GM23248 (cell line): ENCODE measurements at regions not wholly inside any gene's neighbourhood (a gene's known extent, or its start where the extent isn't known, plus 50 kb on each side); places are given as distances from the start of the nearest gene placed in this dataset.

Experiments used
- DNase-seq: peaks from one replicate; pipeline ENCODE4 v3.0.0-alpha.2; 2015
- H2AFZ ChIP-seq: fragments of 200-600 bp; sonication (generic); 2 replicates; pipeline ENCODE4 v1.6.1; 2016; ENCODE audit warnings: antibody characterized with exemption
- H3F3A ChIP-seq: fragments of 200-600 bp; sonication (generic); 2 replicates; pipeline ENCODE4 v1.6.1; 2016; ENCODE audit warnings: mild to moderate bottlenecking, antibody characterized with exemption, mixed run types; ENCODE audit not compliant: insufficient read depth
- H3K27ac ChIP-seq: fragments of 200-600 bp; sonication (generic); 2 replicates; pipeline ENCODE4 v1.5.1; 2016; ENCODE audit warnings: mild to moderate bottlenecking
- H3K27me3 ChIP-seq: fragments of 200-600 bp; sonication (generic); replicated peaks from 2 replicates; pipeline ENCODE4 v1.6.1; 2016; ENCODE audit warnings: mild to moderate bottlenecking; ENCODE audit not compliant: insufficient read depth
- H3K36me3 ChIP-seq: fragments of 200-600 bp; sonication (generic); 2 replicates; pipeline ENCODE4 v1.6.1; 2016; ENCODE audit warnings: low read depth, mild to moderate bottlenecking
- H3K4me1 ChIP-seq: fragments of 200-600 bp; sonication (generic); 2 replicates; pipeline ENCODE4 v1.6.1; 2016; ENCODE audit warnings: mild to moderate bottlenecking; ENCODE audit not compliant: insufficient read depth
- H3K4me2 ChIP-seq: fragments of 200-600 bp; sonication (generic); one replicate; pipeline ENCODE4 v1.6.1; 2016; ENCODE audit warnings: mild to moderate bottlenecking; ENCODE audit not compliant: unreplicated experiment
- H3K4me3 ChIP-seq: fragments of 200-600 bp; sonication (generic); 2 replicates; pipeline ENCODE4 v1.5.1; 2016; ENCODE audit warnings: mild to moderate bottlenecking
- H3K79me2 ChIP-seq: fragments of 200-600 bp; sonication (generic); 2 replicates; pipeline ENCODE4 v1.6.1; 2016; ENCODE audit warnings: mild to moderate bottlenecking; ENCODE audit not compliant: insufficient read depth
- H3K9ac ChIP-seq: fragments of 200-600 bp; sonication (generic); 2 replicates; pipeline ENCODE4 v1.6.1; 2016; ENCODE audit warnings: mild to moderate bottlenecking
- H3K9me2 ChIP-seq: fragments of 200-600 bp; sonication (generic); 2 replicates; pipeline ENCODE4 v1.6.1; 2016; ENCODE audit warnings: mixed run types, mild to moderate bottlenecking, moderate library complexity; ENCODE audit not compliant: insufficient read depth
- H3K9me3 ChIP-seq: fragments of 200-600 bp; sonication (generic); one replicate; pipeline ENCODE4 v1.6.1; 2017; ENCODE audit warnings: low read depth
- H4K20me1 ChIP-seq: fragments of 200-600 bp; sonication (generic); 2 replicates; pipeline ENCODE4 v1.6.0; 2016; ENCODE audit not compliant: insufficient read depth
- EZH2 ChIP-seq: fragments of 200-600 bp; sonication (generic); IDR thresholded peaks from 2 replicates; pipeline ENCODE4 v1.6.1; 2018; ENCODE audit warnings: antibody characterized with exemption, mild to moderate bottlenecking; ENCODE audit not compliant: insufficient read depth, poor library complexity, severe bottlenecking
- EZH2phosphoT487 ChIP-seq: fragments of 200-600 bp; sonication (generic); IDR thresholded peaks from 2 replicates; pipeline ENCODE4 v1.6.1; 2018; ENCODE audit warnings: antibody characterized with exemption, moderate library complexity, mild to moderate bottlenecking, low read depth; ENCODE audit not compliant: insufficient read depth
- WGBS, 2 experiments: methylation state at CpG; one replicate each; pipeline ENCODE4 v1.1.6; 2015 to 2017; ENCODE audit warnings: low lambda C conversion rate in 2 of 2, low coverage in 1 of 2; ENCODE audit errors: missing lambda C conversion rate in 2 of 2; 5-methylcytosine and 5-hydroxymethylcytosine counted together
- in situ Hi-C: fragments of 300-500 bp; cut with MboI; formaldehyde crosslinking; loops from 2 replicates; pipeline ENCODE4 v1.15.0; 2020

GRCh38 chr22:27624042-27624441 is 177.5 kb downstream of the MN1 start:
- H3F3A ChIP-seq, result no peaks in the 10 kb centered on the region
- in situ Hi-C loops, result no loop called here

GRCh38 chr22:27624705-27625104 is 176.9 kb downstream of the MN1 start:
- TF ChIP-seq EZH2phosphoT487, result no peak
- TF ChIP-seq EZH2, result no peak
- H3K9me2 ChIP-seq, result no peaks in the 10 kb centered on the region
- no peak for DNase-seq
- no peaks in the 10 kb centered on the region for H3F3A ChIP-seq
- H3K9ac ChIP-seq, result no peak overlapping the region
- no peaks in the 10 kb centered on the region for H3K4me1 ChIP-seq
- in situ Hi-C loops, result no loop called here
- H3K27ac ChIP-seq, result no peak overlapping the region
- no peaks in the 10 kb centered on the region for H4K20me1 ChIP-seq
- WGBS, 2 experiments, result 0 to 6% methylated on average over 1 of the region's 1 CpG
- no peaks in the 10 kb centered on the region for H3K27me3 ChIP-seq
- H3K4me2 ChIP-seq, result no peak overlapping the region
- H3K79me2 ChIP-seq, result no peaks in the 10 kb centered on the region
- H2AFZ ChIP-seq, result no peak overlapping the region
- H3K4me3 ChIP-seq, result no peak overlapping the region
- H3K9me3 ChIP-seq, result no peaks in the 10 kb centered on the region
- H3K36me3 ChIP-seq, result no peaks in the 10 kb centered on the region

More at GRCh38 chr22:27624042-27624441, 177.5 kb downstream of the MN1 start:
- 91 to 95% methylated on average over 4 of the region's 4 CpGs for WGBS, 2 experiments
- Histone ChIP-seq H2AFZ (no peak overlapping the region), H3K9me3 (no peaks in the 10 kb centered on the region), H3K4me1 (no peaks in the 10 kb centered on the region), H3K9me2 (no peaks in the 10 kb centered on the region), H3K27ac (no peak overlapping the region), H3K4me2 (no peak overlapping the region), H4K20me1 (no peaks in the 10 kb centered on the region), H3K4me3 (no peak overlapping the region), H3K79me2 (no peaks in the 10 kb centered on the region), H3K27me3 (no peaks in the 10 kb centered on the region), H3K36me3 (no peaks in the 10 kb centered on the region), H3K9ac (no peak overlapping the region)
- TF ChIP-seq EZH2, result no peak
- TF ChIP-seq EZH2phosphoT487, result no peak
- DNase-seq, result no peak

GRCh38 chr22:27625769-27626674 is 175.5 kb downstream of the MN1 start:
- DNase-seq, result peak; percentile 43
- in situ Hi-C loops, result no loop called here
- no peak overlapping the region for H3K4me2 ChIP-seq

GRCh38 chr22:27626675-27627443 is 174.7 kb downstream of the MN1 start:
- TF ChIP-seq EZH2phosphoT487 (no peak), EZH2 (no peak)
- Histone ChIP-seq H3K9me3 (no peaks in the 10 kb centered on the region), H3F3A (no peaks in the 10 kb centered on the region), H3K79me2 (no peaks in the 10 kb centered on the region), H3K9me2 (no peaks in the 10 kb centered on the region), H3K4me2 (no peak overlapping the region), H3K4me1 (no peaks in the 10 kb centered on the region), H3K27ac (no peak overlapping the region), H2AFZ (no peak overlapping the region), H3K4me3 (no peak overlapping the region), H3K36me3 (no peaks in the 10 kb centered on the region), H3K27me3 (no peaks in the 10 kb centered on the region), H4K20me1 (no peaks in the 10 kb centered on the region), H3K9ac (no peak overlapping the region)
- in situ Hi-C loops, result no loop called here
- 84 to 89% methylated on average over 7 of the region's 7 CpGs for WGBS, 2 experiments
- no peak for DNase-seq

More at GRCh38 chr22:27625769-27626674, 175.5 kb downstream of the MN1 start:
- no peak overlapping the region for H3K4me3 ChIP-seq
- H3K9me2 ChIP-seq, result no peaks in the 10 kb centered on the region
- 76% methylated on average over 12 of the region's 12 CpGs for WGBS, 2 experiments
- H3K79me2 ChIP-seq, result no peaks in the 10 kb centered on the region
- no peaks in the 10 kb centered on the region for H4K20me1 ChIP-seq
- no peak overlapping the region for H2AFZ ChIP-seq
- no peak for TF ChIP-seq EZH2
- TF ChIP-seq EZH2phosphoT487, result no peak
- H3K9me3 ChIP-seq, result no peaks in the 10 kb centered on the region
- H3K36me3 ChIP-seq, result no peaks in the 10 kb centered on the region
- no peak overlapping the region for H3K27ac ChIP-seq
- no peak overlapping the region for H3K9ac ChIP-seq
- no peaks in the 10 kb centered on the region for H3K4me1 ChIP-seq
- no peaks in the 10 kb centered on the region for H3K27me3 ChIP-seq
- no peaks in the 10 kb centered on the region for H3F3A ChIP-seq
